Mesendoderm (in vitro differentiated cells): ENCODE measurements at regions not wholly inside any gene's neighbourhood (a gene's known extent, or its start where the extent isn't known, plus 50 kb on each side); places are given as distances from the start of the nearest gene placed in this dataset.

Experiments used
- DNase-seq: peaks from one replicate; pipeline ENCODE4 v3.0.0; 2013
- H2AK5ac ChIP-seq: 2 replicates; pipeline ENCODE4 v1.6.1; 2013; ENCODE audit warnings: low read length, inconsistent platforms
- H2BK120ac ChIP-seq: 2 replicates; pipeline ENCODE4 v1.6.1; 2013; ENCODE audit warnings: low read depth, mild to moderate bottlenecking, low read length, moderate library complexity, mixed read lengths
- H2BK15ac ChIP-seq: replicated peaks from 2 replicates; pipeline ENCODE4 v1.6.1; 2013; ENCODE audit warnings: low read depth, mild to moderate bottlenecking, moderate library complexity
- H2BK5ac ChIP-seq: 2 replicates; pipeline ENCODE4 v1.6.1; 2013; ENCODE audit warnings: low read length, inconsistent platforms
- H3K18ac ChIP-seq: 2 replicates; pipeline ENCODE4 v1.6.1; 2013; ENCODE audit warnings: mild to moderate bottlenecking, low read length, mixed read lengths
- H3K23ac ChIP-seq: one replicate; pipeline ENCODE4 v1.6.1; 2013; ENCODE audit warnings: low read length
- H3K27ac ChIP-seq: 2 replicates; pipeline ENCODE4 v1.5.1; 2013; ENCODE audit warnings: low read depth, mild to moderate bottlenecking, inconsistent platforms, low read length, moderate library complexity
- H3K27me3 ChIP-seq: 2 replicates; pipeline ENCODE4 v1.6.1; 2013; ENCODE audit warnings: low read length, control low read depth, mild to moderate bottlenecking, inconsistent platforms; ENCODE audit not compliant: insufficient read depth, poor library complexity
- H3K36me3 ChIP-seq: 2 replicates; pipeline ENCODE4 v1.6.1; 2013; ENCODE audit warnings: low read length, inconsistent platforms; ENCODE audit not compliant: control insufficient read depth, insufficient read depth
- H3K4ac ChIP-seq: one replicate; pipeline ENCODE4 v1.6.1; 2013; ENCODE audit warnings: low read depth, mild to moderate bottlenecking, low read length, moderate library complexity
- H3K4me1 ChIP-seq: 2 replicates; pipeline ENCODE4 v1.6.1; 2013; ENCODE audit warnings: low read depth, low read length, inconsistent platforms; ENCODE audit not compliant: control insufficient read depth
- H3K4me2 ChIP-seq: 2 replicates; pipeline ENCODE4 v1.6.1; 2013; ENCODE audit warnings: low read length
- H3K4me3 ChIP-seq: 2 replicates; pipeline ENCODE4 v1.5.1; 2013; ENCODE audit warnings: mild to moderate bottlenecking, low read length
- H3K56ac ChIP-seq: one replicate; pipeline ENCODE4 v1.6.1; 2013; ENCODE audit warnings: low read length
- H3K79me1 ChIP-seq: 2 replicates; pipeline ENCODE4 v1.6.1; 2013; ENCODE audit warnings: low read length, inconsistent platforms
- H3K79me2 ChIP-seq: 2 replicates; pipeline ENCODE4 v1.6.1; 2013; ENCODE audit warnings: mild to moderate bottlenecking, low read length; ENCODE audit not compliant: control insufficient read depth, insufficient read depth
- H3K9ac ChIP-seq: 2 replicates; pipeline ENCODE4 v1.6.1; 2013; ENCODE audit warnings: low read length, inconsistent platforms
- H4K5ac ChIP-seq: one replicate; pipeline ENCODE4 v1.6.1; 2013; ENCODE audit warnings: low read length
- H4K8ac ChIP-seq: one replicate; pipeline ENCODE4 v1.6.1; 2013; ENCODE audit warnings: low read depth, mild to moderate bottlenecking, control low read depth, low read length, moderate library complexity
- WGBS: extraction: QIAGEN DNeasy Blood & Tissue Kit; methylation state at CpG from one replicate; pipeline ENCODE4 v1.1.7; 2013; ENCODE audit warnings: low lambda C conversion rate, missing lambda C conversion rate; ENCODE audit not compliant: insufficient coverage; ENCODE audit errors: extremely low coverage; 5-methylcytosine and 5-hydroxymethylcytosine counted together

GRCh38 chr4:157908031-157908430 lies 264.8 kb downstream of the GASK1B start:
- H3K4me3 ChIP-seq = no peak overlapping the region
- WGBS = no CpG with 5 or more reads among the region's 3 CpGs
- H3K4me1 ChIP-seq = no peaks in the 10 kb centered on the region
- H3K27me3 ChIP-seq = no peaks in the 10 kb centered on the region
- no peak overlapping the region for H2BK120ac ChIP-seq
- H3K79me1 ChIP-seq = no peaks in the 10 kb centered on the region
- H4K8ac ChIP-seq = no peak overlapping the region
- H3K36me3 ChIP-seq = no peaks in the 10 kb centered on the region
- no peaks in the 10 kb centered on the region for H3K79me2 ChIP-seq
- no peak overlapping the region for H3K27ac ChIP-seq
- no peak overlapping the region for H2AK5ac ChIP-seq
- no peak overlapping the region for H3K4ac ChIP-seq
- no peak overlapping the region for H2BK5ac ChIP-seq
- no peak overlapping the region for H3K9ac ChIP-seq
- H3K56ac ChIP-seq = no peak overlapping the region
- no peak overlapping the region for H3K23ac ChIP-seq
- H3K4me2 ChIP-seq = no peak overlapping the region
- H4K5ac ChIP-seq = no peak overlapping the region
- no peak for DNase-seq
- H2BK15ac ChIP-seq = no peak overlapping the region
- no peak overlapping the region for H3K18ac ChIP-seq

GRCh38 chr4:157907226-157907946 lies 265.4 kb downstream of the GASK1B start:
- Histone ChIP-seq H3K36me3 (no peaks in the 10 kb centered on the region), H3K56ac (no peak overlapping the region), H2BK5ac (no peak overlapping the region), H2BK15ac (no peak overlapping the region), H3K4me3 (no peak overlapping the region), H3K27me3 (no peaks in the 10 kb centered on the region), H3K79me2 (no peaks in the 10 kb centered on the region), H3K4me2 (no peak overlapping the region), H3K9ac (no peak overlapping the region), H2AK5ac (no peak overlapping the region), H2BK120ac (no peak overlapping the region), H3K79me1 (no peaks in the 10 kb centered on the region), H4K8ac (no peak overlapping the region), H3K4ac (no peak overlapping the region), H3K23ac (no peak overlapping the region), H3K4me1 (no peaks in the 10 kb centered on the region), H4K5ac (no peak overlapping the region), H3K27ac (no peak overlapping the region), H3K18ac (no peak overlapping the region)
- WGBS = no CpG with 5 or more reads among the region's 5 CpGs
- DNase-seq = no peak

- Histone ChIP-seq H3K4me2 (no peak overlapping the region), H3K79me1 (no peaks in the 10 kb centered on the region), H2AK5ac (no peak overlapping the region), H3K27me3 (no peaks in the 10 kb centered on the region), H2BK120ac (no peak overlapping the region), H3K23ac (no peak overlapping the region), H3K4me1 (no peaks in the 10 kb centered on the region), H3K4ac (no peak overlapping the region), H2BK5ac (no peak overlapping the region), H3K79me2 (no peaks in the 10 kb centered on the region), H3K18ac (no peak overlapping the region), H3K9ac (no peak overlapping the region), H3K27ac (no peak overlapping the region), H4K8ac (no peak overlapping the region), H3K36me3 (no peaks in the 10 kb centered on the region), H4K5ac (no peak overlapping the region), H2BK15ac (no peak overlapping the region), H3K4me3 (no peak overlapping the region), H3K56ac (no peak overlapping the region)
- no CpG with 5 or more reads among the region's 3 CpGs for WGBS
- DNase-seq = no peak
Observed at GRCh38 chr4:157898836-157899605, 273.8 kb downstream of the GASK1B start.

DNA sequence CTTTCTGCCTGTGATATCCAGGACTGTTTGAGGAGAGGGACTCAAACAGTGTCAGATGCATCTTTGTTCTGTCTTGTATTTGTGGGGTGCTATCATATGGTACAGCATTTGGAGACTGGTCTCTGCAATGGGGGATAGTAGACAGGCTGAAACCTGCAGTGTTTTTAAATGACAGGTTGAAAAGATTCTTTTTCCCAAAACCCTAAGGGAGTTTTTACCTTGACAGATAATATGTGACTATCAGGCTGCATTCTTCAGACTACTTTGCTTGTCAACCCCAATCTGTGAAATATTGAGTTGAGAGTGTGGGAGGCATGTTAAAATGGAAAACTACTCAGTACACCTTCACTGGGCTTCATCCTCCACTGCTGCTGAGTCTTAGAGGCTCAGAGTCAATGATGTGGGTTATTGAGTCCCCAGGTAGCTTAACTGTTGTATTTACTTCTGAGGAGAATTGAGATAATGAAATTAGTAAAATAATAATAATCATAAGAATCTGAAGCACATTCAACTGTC lies 274.9 kb downstream of the GASK1B start:
- H4K5ac ChIP-seq = no peak overlapping the region
- H3K9ac ChIP-seq = no peak overlapping the region
- no peaks in the 10 kb centered on the region for H3K79me1 ChIP-seq
- no peaks in the 10 kb centered on the region for H3K27me3 ChIP-seq
- H2AK5ac ChIP-seq = no peak overlapping the region
- no peak overlapping the region for H4K8ac ChIP-seq
- H3K36me3 ChIP-seq = no peaks in the 10 kb centered on the region
- DNase-seq = no peak
- H2BK5ac ChIP-seq = no peak overlapping the region
- H3K4me3 ChIP-seq = no peak overlapping the region
- no peak overlapping the region for H3K4ac ChIP-seq
- H3K79me2 ChIP-seq = no peaks in the 10 kb centered on the region
- H3K4me1 ChIP-seq = no peaks in the 10 kb centered on the region
- no peak overlapping the region for H2BK15ac ChIP-seq
- no peak overlapping the region for H2BK120ac ChIP-seq
- H3K27ac ChIP-seq = no peak overlapping the region
- no peak overlapping the region for H3K4me2 ChIP-seq
- H3K23ac ChIP-seq = no peak overlapping the region
- no peak overlapping the region for H3K56ac ChIP-seq
- H3K18ac ChIP-seq = no peak overlapping the region

GRCh38 chr4:157896726-157897125 lies 276.1 kb downstream of the GASK1B start:
- Histone ChIP-seq H3K4me3 (no peak overlapping the region), H3K23ac (no peak overlapping the region), H3K4ac (no peak overlapping the region), H3K36me3 (no peaks in the 10 kb centered on the region), H4K5ac (no peak overlapping the region), H3K79me2 (no peaks in the 10 kb centered on the region), H3K4me2 (no peak overlapping the region), H3K18ac (no peak overlapping the region), H2BK5ac (no peak overlapping the region), H3K27ac (no peak overlapping the region), H4K8ac (no peak overlapping the region), H3K27me3 (no peaks in the 10 kb centered on the region), H2BK15ac (no peak overlapping the region), H2BK120ac (no peak overlapping the region), H2AK5ac (no peak overlapping the region), H3K56ac (no peak overlapping the region), H3K9ac (no peak overlapping the region), H3K79me1 (no peaks in the 10 kb centered on the region), H3K4me1 (no peaks in the 10 kb centered on the region)
- DNase-seq = peak; percentile 67
- no CpG with 5 or more reads among the region's 3 CpGs for WGBS
